GM06990 (cell line): ENCODE measurements at regions not wholly inside any gene's neighbourhood (a gene's known extent, or its start where the extent isn't known, plus 50 kb on each side); places are given as distances from the start of the nearest gene placed in this dataset.

Source experiments
- DNase-seq: peaks from one replicate; pipeline ENCODE4 v3.0.0-alpha.2; 2011; ENCODE audit not compliant: insufficient read length; ENCODE audit errors: extremely low read depth
- H3K27me3 ChIP-seq: replicated peaks from 2 replicates; pipeline ENCODE4 v1.6.0; 2011; ENCODE audit warnings: low read length; ENCODE audit not compliant: control insufficient read depth, insufficient read depth
- H3K36me3 ChIP-seq: 2 replicates; pipeline ENCODE4 v1.5.1; 2011; ENCODE audit warnings: low read length; ENCODE audit not compliant: control insufficient read depth, insufficient read depth
- H3K4me3 ChIP-seq: replicated peaks from 2 replicates; pipeline ENCODE4 v1.5.1; 2011; ENCODE audit warnings: low read depth, mild to moderate bottlenecking, control low read depth, low read length
- TF ChIP-seq, protein P1 (sequence below): IDR thresholded peaks from 2 replicates; pipeline ENCODE4 v1.5.1; 2011; ENCODE audit warnings: low read length, control low read depth, mild to moderate bottlenecking, inconsistent platforms; ENCODE audit not compliant: insufficient read depth, poor library complexity, severe bottlenecking

DNA sequence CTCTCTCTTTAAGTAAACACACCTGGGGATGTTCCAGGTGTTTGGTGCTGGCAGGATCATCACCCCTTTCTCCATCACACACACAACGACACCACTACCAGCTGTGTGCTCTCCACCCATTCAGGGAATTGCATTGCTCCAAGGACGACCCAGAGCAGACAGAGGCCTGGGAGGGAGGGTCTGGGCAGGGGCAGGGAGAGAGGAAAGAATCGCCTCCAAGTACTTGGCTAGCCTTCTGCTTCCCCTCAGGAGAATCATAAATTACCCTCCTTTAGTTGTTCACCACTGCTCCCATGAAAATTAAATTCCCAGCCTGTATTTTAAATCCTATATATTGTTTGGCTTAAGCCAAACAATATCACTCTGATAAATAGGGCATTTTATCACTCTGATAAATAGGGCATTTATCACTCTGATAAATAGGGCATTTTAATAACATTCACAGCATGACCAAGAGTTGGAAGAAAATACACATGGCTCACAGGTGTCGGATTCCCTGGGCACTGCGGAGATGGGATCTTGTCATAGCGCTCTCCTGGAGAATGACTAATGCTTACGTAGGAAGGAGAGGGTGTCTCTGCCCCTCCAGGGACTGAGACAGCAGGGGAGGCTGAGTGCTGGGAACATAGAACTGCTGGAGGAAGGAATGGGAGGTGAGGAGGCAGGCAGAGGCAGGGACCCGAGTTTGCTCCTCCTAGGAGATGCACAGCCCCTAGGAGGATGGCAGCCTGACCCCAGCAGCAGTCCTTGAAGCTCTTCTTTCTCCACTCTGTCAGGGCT lies 673.6 kb downstream of the HS3ST4 start:
- Histone ChIP-seq H3K4me3 (no peak overlapping the region), H3K36me3 (no peaks in the 10 kb centered on the region), H3K27me3 (no peaks in the 10 kb centered on the region)
- TF ChIP-seq, protein P1, sequence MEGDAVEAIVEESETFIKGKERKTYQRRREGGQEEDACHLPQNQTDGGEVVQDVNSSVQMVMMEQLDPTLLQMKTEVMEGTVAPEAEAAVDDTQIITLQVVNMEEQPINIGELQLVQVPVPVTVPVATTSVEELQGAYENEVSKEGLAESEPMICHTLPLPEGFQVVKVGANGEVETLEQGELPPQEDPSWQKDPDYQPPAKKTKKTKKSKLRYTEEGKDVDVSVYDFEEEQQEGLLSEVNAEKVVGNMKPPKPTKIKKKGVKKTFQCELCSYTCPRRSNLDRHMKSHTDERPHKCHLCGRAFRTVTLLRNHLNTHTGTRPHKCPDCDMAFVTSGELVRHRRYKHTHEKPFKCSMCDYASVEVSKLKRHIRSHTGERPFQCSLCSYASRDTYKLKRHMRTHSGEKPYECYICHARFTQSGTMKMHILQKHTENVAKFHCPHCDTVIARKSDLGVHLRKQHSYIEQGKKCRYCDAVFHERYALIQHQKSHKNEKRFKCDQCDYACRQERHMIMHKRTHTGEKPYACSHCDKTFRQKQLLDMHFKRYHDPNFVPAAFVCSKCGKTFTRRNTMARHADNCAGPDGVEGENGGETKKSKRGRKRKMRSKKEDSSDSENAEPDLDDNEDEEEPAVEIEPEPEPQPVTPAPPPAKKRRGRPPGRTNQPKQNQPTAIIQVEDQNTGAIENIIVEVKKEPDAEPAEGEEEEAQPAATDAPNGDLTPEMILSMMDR = no peak
- no peak for DNase-seq

DNA sequence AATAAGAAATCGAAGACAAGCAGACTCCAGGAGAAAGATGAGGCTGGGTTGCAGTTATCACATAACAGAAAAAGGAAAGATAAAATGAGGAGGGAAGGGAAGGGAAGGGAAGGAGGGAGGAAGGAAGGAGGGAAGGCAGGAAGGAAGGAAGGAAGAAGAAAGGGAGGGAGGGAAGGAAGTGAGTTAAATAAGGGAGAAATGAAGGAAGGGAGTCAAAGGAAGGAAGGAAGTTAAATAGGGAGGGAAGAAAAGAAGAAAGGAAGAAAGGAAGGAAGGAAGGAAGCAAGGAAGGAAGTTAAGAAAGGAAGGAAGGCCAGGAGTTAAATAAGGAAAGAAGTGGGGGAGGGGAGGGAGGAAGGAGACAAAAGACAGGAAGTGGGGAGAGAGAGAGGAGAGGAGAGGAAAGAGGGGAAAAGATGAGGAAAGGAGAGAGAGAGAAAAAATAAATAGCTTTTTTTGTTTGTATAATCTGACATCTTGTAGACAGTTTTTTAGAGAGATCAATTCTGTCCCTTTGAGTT lies 679.6 kb downstream of the HS3ST4 start:
- DNase-seq = no peak

DNA sequence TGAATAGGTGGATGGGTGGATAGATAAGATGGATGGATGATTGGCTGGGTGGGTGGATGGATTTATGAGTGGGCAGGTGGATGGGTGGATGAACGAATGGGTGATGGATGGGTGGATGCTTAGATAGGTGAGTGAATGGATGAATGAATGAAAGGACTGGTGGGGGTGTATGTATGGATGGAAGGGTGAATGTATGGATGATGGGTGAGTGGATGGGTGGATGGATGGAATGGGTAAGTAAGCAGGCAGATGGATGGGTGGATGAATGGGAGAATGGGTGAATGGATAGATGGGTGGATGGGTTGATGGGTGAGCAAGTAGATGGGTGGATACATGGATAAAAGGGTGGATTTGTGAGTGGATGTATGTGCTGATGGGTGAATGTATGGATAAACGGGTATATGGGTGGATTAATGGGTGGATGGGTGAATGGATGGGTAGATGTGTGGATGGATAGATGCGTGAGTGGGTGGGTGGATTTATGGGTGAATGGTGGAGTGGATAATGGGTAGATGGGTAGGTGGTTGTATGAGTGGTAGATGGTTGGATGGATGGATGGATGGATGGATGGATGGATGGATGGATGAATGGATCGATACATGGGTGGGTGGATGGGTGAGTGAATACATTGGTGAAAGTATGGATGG lies 682.6 kb downstream of the HS3ST4 start:
- no peaks in the 10 kb centered on the region for H3K27me3 ChIP-seq
- no peak overlapping the region for H3K4me3 ChIP-seq
- no peak for DNase-seq
- TF ChIP-seq, protein P1 = no peak
- H3K36me3 ChIP-seq = no peaks in the 10 kb centered on the region

More for the DNA sequence above, 679.6 kb downstream of the HS3ST4 start:
- TF ChIP-seq, protein P1 = no peak
- Histone ChIP-seq H3K27me3 (no peaks in the 10 kb centered on the region), H3K4me3 (no peak overlapping the region), H3K36me3 (no peaks in the 10 kb centered on the region)

DNA sequence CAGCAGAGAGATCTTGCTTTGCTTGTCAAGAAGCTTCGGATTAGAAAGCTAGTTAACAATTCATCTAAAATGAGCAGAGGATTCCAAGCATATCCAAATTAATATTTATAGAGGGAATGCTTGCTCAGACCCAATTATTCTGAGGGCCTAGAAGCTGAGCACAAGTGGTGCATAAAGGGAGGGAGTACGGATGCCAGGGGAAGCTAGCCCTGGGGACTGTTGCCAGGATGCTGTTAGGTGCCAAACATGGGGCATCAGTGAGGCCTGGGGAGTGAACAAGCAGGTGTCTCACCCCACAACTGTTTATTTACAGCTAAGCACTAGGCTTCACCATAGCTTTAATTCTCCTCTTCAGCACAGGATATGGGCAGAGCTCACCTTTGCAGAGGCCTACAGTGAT lies 684.1 kb upstream of the C16orf82 start:
- H3K27me3 ChIP-seq = no peaks in the 10 kb centered on the region
- TF ChIP-seq, protein P1 = no peak
- no peak for DNase-seq
- no peak overlapping the region for H3K4me3 ChIP-seq
- H3K36me3 ChIP-seq = no peaks in the 10 kb centered on the region

DNA sequence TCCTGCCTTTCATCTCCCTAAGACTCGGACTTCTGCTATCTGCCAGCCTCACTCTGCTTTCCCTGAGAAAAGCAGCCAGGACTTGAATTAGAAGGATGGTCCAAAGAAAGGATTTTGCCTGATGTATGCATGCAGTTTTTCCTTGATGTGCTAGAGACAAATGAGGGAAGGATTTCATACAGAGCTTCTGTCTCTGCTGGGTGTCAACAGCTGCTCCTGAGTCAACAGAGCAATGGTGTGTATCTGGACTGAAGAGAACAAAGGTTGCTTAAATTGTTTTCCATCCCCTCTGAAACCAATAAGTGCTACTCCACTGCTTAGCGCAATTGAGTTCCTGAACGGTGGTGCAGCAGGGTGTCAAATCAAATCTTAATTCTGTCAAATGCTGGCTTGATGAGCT lies 680.6 kb upstream of the C16orf82 start:
- TF ChIP-seq, protein P1 = no peak
- no peak for DNase-seq
- Histone ChIP-seq H3K27me3 (no peaks in the 10 kb centered on the region), H3K4me3 (no peak overlapping the region), H3K36me3 (no peaks in the 10 kb centered on the region)
